GM19468 (cell line): ENCODE measurements at regions not wholly inside any gene's neighbourhood (a gene's known extent, or its start where the extent isn't known, plus 50 kb on each side); places are given as distances from the start of the nearest gene placed in this dataset.
"Not testable (repeated sequence)": the region's sequence is repeated elsewhere in the genome, so short reads cannot be mapped to it uniquely, and the experiment has no call there.

Source experiments
- ATAC-seq: cut with Tn5 transposase; IDR thresholded peaks from one replicate; pipeline ENCODE4 v1.9.1; 2021; ENCODE audit warnings: mild to moderate bottlenecking, moderate library complexity, moderate number of reproducible peaks; ENCODE audit not compliant: unreplicated experiment; ENCODE audit errors: extremely low read depth

GRCh38 chr14:101090976-101091375 lies 187.5 kb upstream of the RTL1 start:
- ATAC-seq, result no peak

DNA sequence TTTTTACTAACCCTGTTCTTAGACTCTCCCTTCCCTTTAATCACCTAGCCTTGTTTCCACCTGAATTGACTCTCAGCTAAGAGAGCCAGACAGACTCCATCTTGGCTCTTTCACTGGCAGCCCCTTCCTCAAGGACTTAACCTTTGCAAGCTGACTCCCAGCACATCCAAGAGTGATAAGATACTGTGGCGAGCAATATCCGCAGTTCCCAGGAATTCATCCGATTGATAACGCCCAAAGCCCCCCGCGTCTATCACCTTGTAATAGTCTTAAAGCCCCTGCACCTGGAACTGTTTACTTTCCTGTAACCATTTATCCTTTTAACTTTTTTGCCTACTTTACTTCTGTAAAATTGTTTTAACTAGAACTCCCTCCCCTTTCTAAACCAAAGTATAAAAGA lies 191.4 kb upstream of the RTL1 start:
- not testable (repeated sequence) for ATAC-seq

DNA sequence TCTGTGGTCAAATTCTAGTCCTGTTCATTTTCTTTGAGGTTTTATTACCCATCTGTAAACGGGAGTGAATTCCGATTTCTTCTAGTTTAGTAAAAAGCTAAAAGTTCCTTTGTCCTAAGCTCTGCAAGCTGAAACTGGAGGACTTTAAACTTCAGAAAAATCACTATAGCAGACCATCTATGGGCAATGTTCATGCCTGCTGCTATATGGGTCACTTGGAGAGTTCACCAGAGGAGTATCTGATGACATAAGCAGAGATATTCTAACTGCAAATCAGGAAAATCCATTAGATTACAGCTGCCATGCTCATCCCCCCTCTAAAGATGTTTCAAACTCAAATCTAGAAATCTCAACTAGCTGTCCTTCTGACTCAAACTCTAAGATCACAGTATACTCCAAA lies 193.0 kb upstream of the RTL1 start:
- ATAC-seq, result no peak

- ATAC-seq, result no peak
Observed at GRCh38 chr14:101097109-101097793, 193.7 kb upstream of the RTL1 start.

DNA sequence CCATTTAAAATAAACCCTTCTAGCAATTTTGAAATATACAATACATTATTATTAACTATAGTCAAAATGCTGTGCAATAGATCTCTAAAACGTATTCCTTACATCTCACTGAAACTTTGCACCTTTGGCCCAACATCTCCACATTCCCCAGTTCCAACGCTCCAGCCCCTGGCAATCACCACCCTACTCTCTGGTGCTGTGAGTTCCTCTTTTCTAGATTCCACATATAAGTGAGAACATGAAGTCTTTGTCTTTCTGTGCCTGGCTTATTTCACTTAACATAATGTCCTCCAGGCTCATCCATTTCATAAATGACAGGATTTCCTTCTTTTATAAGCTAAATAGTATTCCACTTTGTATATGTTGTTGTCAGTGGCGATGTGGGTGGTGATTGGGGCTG lies 194.7 kb upstream of the RTL1 start:
- ATAC-seq, result no peak

DNA sequence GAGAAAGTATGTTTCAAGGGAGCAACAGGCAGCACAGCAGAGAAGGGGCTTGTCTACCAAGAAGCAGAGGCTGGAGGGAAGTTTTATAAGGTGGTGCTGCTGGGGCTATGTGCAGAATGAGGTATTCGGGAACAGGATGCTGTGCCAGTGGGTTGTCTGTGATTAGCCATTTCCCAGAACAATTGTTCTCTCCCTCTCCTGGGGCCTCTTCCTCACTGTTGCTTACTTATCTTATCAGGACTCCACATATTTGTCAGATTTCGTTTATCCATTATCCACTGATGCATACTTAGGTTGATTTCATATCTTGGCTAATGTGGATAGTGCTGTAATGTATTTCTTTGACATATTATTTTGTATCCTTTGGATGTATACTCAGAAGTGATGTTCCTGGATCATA lies 195.1 kb upstream of the RTL1 start:
- ATAC-seq, result no peak

DNA sequence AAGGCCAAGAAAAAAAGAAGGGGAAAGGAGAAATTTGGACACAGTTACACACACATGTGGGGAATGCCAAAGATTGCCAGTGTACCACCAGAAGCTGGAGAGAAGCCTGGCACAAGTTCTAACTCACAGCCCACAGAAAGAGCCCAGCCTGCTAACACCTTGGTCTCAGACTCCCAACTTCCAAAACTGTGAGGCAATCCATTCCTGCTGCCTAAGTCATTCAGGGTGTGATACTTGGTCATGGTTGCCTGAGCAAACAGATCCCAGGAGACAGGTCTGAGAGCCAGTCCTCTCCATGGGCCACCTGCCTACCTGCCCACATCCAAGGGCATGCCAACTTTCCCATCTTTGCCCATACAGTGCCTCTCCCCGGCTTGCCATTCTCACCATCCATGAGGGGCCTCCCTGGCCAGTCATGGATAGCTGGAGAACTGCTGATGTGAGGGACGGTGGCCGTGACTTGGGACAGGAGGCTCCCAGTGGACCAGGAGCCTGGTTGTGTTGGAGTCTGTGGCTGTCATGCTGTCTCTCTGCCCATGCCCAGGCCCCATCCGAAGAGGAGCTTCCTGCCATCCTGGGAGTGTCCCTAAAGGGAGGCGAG lies 198.0 kb upstream of the RTL1 start:
- no peak for ATAC-seq

- no peak for ATAC-seq
Observed at GRCh38 chr14:101102875-101103274, 199.4 kb upstream of the RTL1 start.

GRCh38 chr14:101103321-101103901 lies 199.9 kb upstream of the RTL1 start:
- no peak for ATAC-seq

DNA sequence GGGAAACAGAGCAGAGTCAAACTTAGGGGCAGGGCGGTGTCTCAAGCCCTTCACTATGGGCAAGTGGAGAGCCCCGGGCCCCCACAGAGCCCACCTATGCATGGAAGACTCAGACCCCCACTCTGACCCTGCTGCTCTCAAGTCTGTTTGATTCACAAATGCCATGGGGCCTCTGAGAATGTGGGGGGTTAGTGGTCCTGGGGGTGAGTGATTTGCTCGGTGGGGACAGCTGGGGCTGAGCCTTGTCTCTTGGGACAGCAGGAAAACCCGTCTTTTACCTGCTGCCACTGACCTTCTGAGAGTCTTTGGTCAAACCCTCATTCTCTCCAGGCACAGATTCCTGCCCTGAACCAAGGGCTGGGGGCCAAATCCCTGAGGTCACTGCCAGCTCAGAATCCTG lies 201.0 kb upstream of the RTL1 start:
- ATAC-seq, result no peak

DNA sequence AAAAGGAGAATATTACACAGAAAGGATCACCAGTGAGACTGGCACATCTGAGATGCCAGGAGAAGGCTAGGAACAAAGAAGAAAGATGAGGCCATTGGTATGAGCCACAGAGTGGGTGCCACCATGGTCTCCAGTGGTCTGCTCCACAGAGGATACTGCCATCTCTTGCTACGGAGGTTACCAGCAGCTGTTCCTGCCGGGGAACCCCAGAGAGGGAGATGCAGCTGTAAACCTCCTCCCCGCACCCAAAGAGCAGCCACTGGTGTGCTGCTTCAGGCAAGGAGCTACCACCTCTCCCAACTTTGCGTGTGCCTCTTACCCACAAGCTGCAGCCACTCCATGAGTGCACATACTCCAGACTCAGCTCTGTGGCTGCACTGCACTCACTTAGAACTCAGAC lies 201.5 kb upstream of the RTL1 start:
- ATAC-seq, result no peak

DNA sequence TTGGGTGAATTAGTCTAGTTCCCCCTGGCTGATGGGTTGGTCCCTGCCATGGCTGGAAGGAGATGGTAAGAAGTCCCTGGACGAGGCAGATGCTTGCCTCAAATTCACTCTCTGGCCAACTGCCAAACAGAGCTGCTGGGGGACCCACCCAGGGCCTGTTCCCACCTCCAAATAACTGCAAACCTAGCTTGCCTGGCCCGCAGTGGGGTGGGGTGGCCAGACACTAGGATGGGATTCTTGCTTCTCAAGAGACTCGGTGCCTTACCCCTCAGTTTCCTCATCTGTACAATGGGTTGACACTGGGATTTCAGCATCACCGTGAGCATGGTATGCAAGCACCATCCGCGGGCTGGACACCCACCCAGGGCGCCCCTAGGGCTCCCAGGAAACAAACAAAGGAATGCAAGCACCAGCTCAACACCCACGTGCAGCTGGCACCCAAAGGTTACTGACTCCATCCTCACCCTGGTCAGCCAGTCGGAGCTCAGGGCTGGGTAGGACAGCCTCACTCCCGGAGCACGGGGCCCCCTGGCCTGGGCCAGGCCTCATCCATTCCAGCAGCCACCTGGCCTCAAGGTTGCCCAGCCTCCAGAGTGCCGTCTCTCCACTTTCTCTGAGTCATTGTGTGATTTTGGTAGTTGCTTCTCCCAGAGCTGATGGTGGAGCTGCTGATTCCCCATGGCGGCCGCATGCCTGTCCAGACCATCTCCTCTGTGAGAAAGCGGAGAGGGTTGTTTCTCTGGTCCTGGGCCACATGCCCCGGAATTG lies 205.2 kb upstream of the RTL1 start:
- ATAC-seq, result no peak

GRCh38 chr14:101109347-101109638 lies 205.8 kb upstream of the RTL1 start:
- no peak for ATAC-seq

DNA sequence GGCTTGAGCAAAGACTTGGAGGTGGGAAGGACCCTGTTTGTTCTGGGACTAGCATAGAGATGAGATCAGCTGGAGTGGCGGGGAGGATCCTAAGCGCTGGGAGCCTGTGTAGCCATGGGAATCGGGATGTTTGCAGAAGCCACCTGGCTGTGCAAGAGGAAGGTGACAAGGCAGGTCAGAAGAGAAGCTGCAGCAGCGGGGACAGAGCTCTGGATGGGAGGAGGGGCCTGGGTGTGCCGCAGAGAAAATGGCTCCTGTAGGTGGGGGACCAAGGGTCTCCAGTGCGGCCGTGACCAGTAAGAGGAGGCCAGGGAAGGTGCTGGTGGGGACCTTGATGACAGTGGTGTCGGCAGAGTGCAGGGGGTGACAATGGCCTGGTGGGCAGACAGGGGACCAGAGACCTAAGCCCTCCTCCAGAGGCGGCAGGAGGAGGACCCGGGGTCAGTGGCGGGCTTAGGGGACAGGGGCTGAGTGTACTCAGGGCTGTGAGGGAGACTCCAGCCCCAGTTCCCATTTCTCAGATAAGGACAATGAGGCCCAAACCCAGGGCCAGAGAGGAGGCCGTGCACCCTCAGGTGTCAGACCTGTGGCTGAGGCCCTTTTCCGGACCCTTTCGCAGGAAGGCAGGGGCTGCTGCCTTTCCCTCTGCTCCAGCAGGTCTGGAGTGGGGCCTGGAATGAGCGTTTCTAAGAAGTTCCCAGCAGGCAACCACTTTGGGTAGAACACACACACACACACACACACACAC lies 206.6 kb upstream of the RTL1 start:
- no peak for ATAC-seq

GRCh38 chr14:101110729-101111619 lies 207.5 kb upstream of the RTL1 start:
- no peak for ATAC-seq

GRCh38 chr14:101111620-101112290 lies 208.2 kb upstream of the RTL1 start:
- no peak for ATAC-seq

- ATAC-seq, result no peak
Observed at GRCh38 chr14:101112351-101113107, 209.0 kb upstream of the RTL1 start.

GRCh38 chr14:101113108-101113612 lies 209.6 kb upstream of the RTL1 start:
- no peak for ATAC-seq
